Femur (tissue), 1 donor: ENCODE measurements at regions not wholly inside any gene's neighbourhood (a gene's known extent, or its start where the extent isn't known, plus 50 kb on each side); places are given as distances from the start of the nearest gene placed in this dataset.
A peak's percentile ranks its signal among the peaks of the same experiment; 100 is the strongest.
"Not testable (repeated sequence)": the region's sequence is repeated elsewhere in the genome, so short reads cannot be mapped to it uniquely, and the experiment has no call there.

Source experiments
- DNase-seq: peaks from one replicate; pipeline ENCODE4 v3.0.0-alpha.2; 2017

DNA sequence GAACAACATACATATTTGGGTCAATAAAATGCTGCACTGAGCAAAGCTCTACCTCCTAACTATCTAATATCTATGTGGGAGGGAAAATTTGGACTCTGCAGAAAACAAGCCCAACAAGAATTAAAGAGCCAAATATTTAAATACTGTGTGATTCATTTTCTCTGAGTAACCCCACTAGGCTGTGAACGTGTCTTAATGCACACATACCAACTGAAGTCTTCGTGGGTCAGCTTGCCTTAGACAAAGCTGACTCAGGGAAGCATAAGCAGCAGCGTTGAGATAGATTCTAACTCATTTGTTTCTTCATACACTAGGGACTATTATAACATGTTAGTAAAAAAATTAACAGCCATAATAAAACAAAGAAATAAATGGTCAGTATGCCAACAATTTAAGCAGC lies 114.3 kb downstream of the GJA1 start:
- no peak for DNase-seq

DNA sequence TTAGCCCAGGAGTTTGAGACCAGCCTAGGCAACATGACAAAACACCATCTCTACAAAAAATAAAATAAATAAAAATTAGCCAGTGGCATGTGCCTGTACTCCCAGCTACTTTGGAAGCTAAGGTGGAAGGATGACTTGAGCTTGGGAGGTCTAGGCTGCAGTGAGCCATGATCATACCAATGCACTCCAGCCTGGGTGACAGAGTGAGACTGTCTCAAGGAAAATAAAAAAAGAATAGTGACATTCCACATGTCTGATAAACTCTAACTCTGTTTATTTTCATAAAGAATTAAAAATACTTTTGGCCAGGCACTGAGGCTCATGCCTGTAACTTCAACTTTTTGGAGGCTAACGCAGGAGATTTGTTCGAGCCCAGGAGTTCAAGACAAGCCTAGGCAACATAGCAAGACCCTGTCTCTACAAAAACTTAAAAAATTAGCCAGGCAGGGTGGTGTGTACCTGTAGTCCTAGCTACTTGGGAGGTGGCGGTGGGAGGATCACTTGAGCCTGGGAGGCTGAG lies 115.1 kb downstream of the GJA1 start:
- DNase-seq: no peak

DNA sequence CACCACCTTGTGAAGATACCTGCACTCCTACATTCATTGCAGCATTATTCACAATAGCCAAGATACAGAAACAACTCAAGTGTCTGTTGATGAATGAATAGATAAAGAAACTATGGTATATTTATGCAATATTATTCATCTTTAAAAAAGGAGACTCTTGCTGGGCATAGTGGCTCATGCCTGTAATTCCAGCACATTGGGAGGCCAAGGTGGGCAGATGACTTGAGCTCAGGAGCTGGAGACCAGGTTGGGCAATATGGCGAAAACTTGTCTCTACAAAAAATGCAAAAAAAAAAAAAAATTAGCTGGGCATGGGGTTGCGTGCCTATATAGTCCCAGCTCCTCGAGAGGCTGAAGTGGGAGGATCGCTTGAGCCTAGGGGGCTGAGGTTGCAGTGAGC lies 119.8 kb downstream of the GJA1 start:
- DNase-seq: no peak

DNA sequence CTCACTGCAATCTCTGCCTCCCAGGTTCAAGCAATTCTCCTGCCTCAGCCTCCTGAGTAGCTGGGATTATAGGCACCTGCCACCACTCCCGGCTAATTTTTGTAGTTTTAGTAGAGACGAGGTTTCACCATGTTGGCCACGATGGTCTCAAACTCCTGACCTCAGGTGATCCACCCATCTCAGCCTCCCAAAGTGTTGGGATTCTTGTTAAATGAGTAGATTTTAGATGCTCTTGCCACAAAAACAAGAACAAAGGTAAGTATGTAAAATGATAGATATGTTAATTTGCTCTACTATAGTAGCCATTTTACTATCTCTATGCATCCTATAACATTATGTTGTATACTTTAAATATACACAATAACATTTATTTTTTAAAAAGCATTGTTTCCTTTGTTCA lies 120.7 kb downstream of the GJA1 start:
- not testable (repeated sequence) for DNase-seq

DNA sequence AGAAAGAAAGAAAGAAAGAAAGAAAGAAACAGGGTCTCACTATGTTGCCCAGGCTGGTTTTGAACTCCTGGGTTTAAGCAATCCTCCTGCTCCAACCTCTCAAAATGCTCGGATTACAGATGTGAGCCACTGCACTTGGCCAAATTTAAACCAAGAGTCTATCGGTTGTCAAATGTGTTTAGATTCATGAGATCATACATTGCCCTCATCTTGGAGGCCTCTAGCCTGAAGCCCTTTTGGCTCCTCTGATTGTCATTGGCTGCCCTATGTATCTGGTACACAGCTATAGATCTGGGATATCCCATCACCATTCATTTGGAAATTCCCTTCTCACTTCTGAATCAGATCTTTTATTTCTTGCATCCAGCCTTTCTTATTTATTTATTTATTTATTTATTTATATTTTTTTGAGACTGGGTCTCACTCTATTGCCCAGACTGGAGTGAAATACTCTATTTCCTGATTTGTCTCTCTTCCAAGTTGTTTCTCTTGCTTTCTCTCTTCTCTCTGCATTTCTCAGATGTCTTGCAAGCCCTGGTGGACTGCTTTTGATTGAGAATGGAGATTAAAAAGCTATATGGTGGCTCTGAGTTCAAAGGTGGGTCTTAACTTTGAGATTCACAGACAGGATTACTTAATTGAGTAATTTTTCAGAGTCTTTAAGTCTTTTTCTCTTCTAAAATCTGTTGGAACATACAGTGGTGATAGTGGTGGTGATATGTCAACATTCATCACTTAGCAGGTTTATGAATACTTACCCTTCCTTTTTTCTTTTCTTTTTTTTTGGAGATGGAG lies 121.9 kb downstream of the GJA1 start:
- DNase-seq: no peak

DNA sequence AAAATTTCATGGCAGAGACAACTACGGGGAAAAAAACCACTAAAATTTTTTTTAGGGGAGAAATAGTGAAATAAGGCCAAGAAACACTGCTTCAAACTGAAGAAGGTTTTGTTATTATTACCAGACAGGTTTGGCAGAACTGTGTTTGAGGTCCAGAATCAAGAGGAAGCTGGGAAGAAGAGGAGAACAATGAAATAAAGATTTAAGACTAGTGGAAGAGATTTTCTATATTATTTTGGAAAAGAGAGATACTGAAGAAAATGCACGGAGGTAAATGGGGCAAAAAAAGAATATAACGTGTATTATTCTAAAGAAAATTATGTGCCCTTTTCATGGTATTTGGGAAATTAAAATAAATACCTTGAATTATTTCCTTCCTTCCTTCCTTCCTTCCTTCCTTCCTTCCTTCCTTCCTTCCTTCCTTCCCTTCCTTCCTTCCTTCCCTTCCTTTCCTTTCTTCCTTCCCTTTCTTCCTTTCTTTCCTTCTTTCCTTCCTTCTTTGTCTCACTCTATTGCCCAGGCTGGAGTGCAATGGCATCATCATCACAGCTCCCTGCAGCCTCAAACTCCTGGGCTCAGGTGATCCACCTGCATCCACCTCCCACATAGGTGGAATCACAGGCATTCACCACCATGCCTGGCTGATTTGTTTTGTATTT lies 124.3 kb downstream of the GJA1 start:
- DNase-seq: no peak

DNA sequence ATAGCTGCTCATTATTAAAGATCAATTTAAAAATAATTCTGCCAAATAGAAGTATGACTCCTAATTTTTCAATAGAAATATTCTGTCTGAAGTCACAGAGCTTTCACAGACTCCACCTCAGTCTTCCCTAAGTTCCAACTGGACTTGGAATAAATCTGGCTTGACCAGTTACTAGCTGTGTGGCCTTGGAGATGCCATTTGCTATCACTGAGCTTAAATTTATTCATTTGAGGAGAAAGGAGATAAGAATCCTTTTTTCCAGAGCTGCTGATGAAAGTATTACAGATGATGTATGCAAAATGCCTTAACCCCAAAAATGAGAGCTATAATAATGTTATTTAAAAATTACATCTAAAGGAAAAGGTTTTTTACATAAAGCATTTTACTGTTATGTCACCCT lies 125.0 kb downstream of the GJA1 start:
- DNase-seq: no peak

DNA sequence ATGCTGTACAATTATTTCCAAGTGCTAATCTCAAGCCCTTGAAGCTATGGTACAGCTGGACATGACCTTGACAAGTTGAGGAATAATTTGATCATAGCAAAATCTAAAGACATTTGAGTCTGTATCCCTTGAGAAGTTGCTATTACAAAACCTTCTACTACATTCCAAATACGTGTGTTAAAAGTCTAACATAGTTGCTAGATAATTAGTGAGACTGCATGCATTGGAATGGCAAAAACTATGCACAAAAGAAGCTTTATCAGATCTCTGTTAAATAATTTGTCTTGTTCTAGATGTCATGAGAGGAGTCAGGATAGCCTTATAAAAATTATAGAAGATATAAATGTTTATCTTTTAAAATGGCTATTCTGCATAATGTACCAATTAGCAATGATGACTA lies 127.8 kb downstream of the GJA1 start:
- DNase-seq: no peak

DNA sequence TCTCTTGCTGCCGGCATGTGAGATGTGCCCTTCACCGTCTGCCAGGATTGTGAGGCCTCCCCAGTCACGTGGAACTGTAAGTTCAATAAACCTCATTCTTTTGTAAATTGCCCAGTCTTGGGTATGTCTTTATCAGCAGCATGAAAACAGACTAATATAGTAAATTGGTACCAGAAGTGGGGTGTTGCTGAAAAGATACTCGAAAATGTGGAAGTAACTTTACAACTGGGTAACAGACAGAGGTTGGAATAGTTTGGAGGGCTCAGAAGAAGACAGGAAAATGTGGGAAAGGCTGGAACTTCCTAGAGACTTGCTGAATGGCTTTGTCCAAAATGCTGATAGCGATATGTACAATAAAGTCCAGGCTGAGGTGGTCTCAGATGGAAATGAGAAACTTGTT lies 129.1 kb downstream of the GJA1 start:
- not testable (repeated sequence) for DNase-seq

DNA sequence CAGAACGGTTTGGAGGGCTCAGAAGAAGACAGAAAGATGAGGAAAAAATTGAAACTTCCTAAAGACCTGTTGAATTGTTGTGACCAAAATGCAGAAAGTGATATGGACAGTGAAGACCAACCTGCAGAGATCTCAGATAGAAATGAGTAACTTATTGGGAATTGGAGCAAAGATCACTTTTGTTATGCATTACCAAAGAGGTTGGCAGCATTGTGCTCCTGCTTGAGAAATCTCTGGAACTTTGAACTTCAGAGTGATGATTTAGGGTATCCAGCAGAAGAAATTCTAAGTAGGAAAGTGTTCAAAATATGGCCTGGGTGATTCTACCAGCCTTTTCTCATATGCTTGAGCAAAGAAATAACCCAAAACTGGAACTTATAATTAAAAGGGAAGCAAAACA lies 136.0 kb downstream of the GJA1 start:
- DNase-seq: no peak

DNA sequence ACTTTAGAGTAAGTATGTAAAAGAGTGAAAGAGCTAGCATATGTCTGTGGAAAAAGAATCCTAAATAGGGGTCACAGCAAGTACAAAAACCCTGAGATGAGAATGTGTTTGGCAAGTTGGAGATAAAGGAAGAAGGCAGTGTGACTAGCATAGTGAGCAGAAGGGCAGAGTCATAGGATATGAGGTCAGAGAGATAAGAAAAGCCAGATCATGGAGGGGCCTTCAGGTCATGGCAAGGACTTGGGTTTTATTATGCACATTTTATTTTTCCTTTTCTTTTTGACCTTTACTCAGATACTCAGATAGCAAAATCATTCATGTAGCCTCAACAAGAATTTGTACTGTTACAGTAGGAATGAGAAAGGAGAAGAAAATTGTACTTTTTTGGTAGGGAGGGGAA lies 138.0 kb downstream of the GJA1 start:
- DNase-seq: no peak

DNA sequence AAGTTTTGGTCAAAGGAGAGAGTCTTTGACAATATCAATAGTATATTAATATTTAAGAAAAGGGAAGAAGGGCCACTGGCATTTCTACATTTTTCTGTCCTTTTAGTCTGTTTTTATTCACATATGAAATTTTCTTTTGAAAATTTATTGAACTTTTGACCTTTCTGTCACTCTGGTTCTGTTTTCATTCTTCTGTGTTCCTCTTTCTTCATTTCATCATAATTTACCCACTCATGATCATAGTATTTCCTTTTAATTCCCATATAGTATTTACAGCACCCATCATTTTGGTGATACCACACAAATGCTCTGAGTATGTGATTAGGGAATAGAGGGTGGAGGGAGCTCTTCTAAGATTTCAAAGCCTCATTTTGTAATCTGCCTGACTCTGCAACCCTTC lies 142.8 kb downstream of the GJA1 start:
- DNase-seq: no peak

DNA sequence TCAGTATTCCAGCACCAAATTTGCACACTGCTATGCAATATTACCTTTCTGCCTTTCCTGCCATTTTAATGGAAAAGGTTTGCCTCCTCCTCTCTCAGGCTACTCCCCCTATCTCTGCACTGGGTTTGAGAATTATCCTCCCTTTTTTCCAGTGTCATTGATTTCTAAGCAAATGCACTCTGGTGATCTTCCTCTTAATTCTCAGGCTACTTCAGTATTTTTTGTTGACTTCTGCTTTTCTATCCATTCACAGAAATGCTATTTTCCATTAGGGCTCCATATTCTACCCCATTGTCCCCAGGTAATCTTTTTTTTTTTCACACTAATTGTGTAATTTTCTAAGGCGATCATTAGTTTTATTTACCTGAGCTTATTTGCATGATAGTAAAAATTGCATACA lies 144.0 kb downstream of the GJA1 start:
- DNase-seq: no peak

DNA sequence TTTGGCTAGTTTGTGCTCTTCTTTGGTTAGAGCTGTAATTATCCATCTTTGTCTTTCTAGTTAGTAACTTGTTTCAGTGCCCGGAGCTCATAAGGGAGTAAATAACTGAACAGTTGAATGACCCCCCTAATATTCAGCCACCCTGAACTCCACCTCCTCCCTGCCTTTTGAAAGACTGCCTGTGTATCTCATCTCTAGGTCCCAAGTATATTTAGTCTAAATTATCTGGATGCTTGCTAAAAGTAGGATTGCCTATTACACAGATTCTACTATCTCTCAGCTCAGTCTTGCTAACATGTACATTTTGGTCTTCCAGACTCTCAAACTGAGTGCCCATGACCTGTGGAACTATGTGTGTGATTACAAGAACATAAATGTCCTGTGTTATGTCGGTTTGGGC lies 145.9 kb downstream of the GJA1 start:
- no peak for DNase-seq

DNA sequence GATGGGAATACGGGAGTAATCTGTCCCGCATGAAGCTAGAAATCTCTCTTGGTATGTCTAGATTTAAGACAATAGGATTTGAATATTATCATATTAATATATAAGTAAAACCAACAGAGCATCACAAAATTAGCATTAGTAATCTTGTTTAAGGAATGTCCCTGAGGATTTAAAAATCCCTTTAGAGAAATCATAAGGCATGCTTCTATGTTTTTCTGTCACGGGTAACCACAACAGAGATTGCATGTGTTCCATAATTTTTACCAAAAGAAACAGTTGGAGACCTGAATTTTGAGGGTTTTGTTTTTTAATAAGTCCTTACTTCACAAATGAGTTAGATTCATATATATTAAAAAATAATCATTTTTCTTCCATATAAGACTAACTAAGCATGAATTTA lies 146.8 kb downstream of the GJA1 start:
- DNase-seq: no peak

DNA sequence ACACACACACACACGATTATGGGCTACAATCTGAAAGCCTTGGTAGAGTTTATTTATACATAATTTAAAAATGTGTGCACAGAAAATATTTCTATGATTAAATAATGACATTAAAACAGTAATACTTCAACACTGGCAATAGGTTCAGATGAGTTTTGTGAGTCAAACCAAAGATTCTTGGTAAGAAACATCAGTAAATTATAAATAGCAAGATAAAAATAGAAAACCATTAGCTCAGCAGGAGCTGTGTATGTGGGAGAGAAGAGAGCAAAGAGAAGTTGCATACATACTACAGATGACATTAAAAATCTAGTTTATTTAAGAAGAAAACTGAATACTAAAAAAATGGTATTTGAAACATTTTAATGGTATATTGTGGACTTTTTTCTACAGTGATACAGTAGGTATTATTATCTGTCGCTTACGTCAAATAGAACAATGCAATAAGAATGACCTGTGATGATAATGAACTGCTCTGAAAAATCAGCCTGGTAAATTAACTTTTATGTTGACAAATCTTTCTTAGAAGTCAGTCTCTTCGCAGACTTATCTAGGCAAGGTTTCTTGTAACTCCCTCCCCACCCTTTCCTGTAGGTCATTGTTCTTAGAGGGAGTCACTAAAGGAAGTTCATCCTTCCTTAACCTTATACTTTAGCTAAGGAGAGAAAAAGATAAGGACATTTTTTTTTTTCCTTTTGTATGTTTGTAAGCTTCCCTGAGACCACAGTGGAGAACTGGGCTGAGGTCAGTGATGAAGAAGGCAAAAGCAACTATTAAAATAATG lies 149.3 kb downstream of the GJA1 start:
- DNase-seq: no peak

DNA sequence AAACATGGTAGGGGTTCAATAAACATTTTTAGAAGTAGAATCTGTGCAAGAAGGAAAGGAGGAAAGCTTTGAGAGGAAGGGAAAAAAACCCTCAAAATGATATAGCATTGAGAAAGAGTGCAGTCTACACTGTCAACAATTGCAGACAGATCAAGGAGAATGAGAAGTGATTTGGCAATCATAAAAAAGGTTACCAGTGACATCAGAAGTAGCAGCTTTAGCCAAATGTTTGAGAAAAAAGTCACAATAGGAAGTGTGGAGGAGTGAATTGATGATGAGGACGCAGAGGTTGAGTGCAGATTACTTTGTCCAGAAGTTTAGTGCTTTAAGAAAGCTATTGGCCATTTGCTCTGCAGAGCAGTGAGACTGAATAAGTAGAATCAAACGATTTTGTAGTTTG lies 155.0 kb downstream of the GJA1 start:
- no peak for DNase-seq

DNA sequence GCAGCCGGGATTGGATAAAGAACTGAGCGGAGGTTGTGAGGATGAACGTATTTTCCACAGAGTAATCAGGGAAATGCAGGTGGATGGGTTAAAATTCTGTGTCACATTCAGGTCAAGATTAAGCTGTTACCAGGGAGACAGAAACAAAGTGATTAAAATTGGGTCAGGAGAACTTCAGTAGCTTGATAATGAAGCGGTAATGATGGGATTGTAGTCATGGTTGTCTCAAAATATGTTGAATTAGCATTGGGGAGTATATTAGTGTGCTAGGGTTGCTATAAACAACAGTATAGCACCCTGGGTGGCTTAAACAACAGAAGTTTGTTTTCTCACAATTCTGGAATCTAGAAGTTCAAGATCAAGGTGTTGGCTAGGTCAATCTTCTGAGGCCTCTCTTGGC lies 155.5 kb downstream of the GJA1 start:
- no peak for DNase-seq

DNA sequence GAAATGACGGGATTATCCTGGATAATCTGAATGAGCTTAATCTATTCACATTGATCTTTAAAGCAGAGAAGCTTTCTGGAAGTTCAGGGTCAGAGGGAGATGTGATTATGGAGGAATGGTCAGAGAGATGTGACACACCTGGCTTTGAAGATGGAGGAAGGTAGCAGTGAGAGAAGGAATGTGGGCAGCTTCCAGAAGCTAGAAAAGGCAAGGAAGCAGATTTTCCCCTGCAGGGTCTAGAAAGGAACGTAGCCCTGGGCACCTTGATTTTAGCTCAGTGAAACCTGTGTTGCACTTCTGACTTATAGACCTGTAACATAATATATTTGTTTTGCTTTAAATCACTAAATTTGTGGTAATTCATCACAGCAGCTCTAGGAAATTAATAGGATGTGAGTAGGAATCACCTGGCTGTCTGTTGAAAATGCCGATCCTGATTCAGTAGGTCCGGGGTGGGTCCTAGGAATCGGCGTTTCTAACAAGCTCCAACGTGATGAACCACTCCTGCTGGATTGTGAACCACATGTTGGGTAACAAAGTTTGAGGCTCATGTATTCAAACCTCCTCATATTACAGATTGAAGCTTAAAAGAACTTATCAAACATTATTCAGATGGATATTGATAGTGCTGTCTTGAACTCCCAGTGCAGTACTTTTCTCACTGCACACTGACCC lies 157.0 kb downstream of the GJA1 start:
- no peak for DNase-seq

DNA sequence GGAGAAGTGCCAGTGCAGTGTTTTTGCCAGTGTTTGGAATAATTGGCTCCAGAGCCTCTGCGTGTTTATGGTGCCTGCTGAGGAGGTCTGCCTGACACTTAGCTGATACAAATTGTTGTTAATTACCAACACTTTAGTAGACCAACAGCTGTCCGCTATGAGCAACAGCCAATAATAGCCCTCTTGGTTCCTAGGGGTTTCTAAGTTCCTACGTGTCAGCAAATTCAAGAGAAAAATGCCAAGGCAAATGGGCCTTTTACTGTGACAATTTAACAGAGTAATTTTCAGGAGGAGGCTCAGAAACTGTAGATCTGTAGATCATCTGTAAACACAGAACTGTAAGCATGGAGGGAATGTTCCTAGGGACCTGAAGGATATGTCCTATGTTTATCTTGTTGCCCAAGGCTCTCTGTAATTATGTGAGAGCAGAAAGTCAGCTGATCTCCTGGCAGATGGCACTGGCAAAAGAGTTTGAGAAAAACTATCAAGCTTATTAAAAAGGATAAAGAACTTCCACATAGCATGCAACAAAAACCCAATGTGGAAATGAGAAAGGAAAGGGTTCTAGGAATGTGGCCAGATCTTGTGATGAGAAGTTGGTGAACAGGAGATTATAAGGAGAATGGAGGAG lies 157.7 kb downstream of the GJA1 start:
- DNase-seq: peak; percentile 26

DNA sequence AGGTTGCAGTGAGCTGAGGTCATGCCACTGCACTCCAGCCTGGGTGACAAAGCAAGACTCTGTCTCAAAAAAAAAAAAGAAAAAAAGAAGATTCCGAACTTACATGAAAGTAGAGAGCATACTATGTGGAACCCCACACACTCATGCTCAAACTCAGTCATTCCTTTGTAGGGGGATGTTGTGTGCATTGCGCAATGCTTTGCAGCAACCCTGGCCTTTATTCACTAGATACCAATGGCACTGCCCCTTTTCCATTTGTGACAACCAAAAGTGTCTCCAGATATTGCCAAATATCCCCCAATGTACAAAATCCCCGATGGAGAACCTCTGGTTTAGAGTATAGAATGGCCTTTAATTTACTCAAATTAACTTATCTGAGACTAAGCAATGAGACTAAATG lies 158.6 kb downstream of the GJA1 start:
- no peak for DNase-seq

DNA sequence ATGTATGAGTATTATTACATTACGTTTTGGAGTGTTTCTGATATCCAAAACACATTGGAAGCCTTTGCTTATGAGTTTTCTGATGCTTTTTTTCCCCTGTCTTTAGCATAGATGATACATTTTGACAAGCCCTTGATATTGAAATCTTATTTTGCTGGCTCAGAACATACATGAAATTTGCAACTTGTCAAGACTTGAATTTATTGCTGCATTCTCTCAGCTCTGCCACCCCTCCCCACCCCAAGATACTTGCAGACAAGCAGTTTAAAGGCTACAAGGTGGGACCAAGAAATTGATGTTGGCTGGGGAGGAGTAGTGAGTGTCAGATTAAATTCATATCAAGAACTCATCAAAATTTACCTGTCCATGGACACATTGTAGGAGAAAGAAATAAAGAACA lies 160.2 kb downstream of the GJA1 start:
- DNase-seq: no peak

DNA sequence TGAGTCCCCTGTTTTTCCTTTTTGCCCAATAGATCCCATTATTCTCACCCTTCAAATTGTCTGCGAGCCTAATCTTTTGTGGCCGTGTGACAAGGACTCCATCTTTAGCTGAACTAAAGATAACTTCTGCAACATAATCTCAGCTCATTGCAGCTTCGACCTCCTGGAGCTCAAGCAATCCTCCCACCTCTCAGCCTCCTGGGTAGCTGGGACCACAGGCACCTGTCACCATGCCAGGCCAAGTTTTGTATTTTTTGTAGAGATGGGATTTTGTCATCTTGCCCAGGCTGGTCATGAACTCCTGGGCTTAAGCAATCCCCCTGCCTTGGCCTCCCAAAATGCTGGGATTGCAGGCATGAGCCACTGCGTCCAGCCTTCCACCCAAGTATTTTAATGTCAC lies 161.0 kb downstream of the GJA1 start:
- DNase-seq: no peak
